PC-9 (cell line): ENCODE measurements at regions not wholly inside any gene's neighbourhood (a gene's known extent, or its start where the extent isn't known, plus 50 kb on each side); places are given as distances from the start of the nearest gene placed in this dataset.

Experiments
- EZH2 ChIP-seq: fragments of 200-600 bp; sonication (generic); IDR thresholded peaks from 2 replicates; pipeline ENCODE4 v1.8.0; 2017; ENCODE audit warnings: antibody characterized with exemption, low read depth
- TF ChIP-seq, protein P1 (sequence below): fragments of 200-600 bp; sonication (generic); conservative IDR thresholded peaks from 2 replicates; pipeline ENCODE4 v1.6.1; 2017; ENCODE audit warnings: mixed run types, antibody characterized with exemption, mild to moderate bottlenecking, moderate library complexity

DNA sequence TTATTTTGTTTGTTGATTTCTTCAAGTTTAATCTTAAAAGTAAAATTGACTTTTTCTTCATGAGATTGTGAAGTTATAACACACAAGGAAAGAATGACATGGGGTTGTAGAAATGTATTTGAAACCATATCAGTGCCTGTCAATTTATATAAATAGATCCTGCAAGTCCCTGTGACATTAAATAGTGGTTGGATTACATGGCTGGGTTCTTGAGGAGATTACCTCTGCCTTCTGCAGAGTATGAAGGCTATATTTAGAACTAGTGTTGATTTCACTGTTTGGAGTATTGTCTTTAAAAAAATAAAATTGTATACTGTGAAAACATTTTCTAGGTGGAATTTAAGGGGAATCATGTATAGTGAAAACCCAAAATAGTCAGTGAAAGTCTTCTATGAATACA, 385.8 kb upstream of the SMIM30 start:
- TF ChIP-seq, protein P1, sequence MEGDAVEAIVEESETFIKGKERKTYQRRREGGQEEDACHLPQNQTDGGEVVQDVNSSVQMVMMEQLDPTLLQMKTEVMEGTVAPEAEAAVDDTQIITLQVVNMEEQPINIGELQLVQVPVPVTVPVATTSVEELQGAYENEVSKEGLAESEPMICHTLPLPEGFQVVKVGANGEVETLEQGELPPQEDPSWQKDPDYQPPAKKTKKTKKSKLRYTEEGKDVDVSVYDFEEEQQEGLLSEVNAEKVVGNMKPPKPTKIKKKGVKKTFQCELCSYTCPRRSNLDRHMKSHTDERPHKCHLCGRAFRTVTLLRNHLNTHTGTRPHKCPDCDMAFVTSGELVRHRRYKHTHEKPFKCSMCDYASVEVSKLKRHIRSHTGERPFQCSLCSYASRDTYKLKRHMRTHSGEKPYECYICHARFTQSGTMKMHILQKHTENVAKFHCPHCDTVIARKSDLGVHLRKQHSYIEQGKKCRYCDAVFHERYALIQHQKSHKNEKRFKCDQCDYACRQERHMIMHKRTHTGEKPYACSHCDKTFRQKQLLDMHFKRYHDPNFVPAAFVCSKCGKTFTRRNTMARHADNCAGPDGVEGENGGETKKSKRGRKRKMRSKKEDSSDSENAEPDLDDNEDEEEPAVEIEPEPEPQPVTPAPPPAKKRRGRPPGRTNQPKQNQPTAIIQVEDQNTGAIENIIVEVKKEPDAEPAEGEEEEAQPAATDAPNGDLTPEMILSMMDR, result no peak
- no peak for TF ChIP-seq EZH2
